GM23338 (cell line): ENCODE measurements at regions not wholly inside any gene's neighbourhood (a gene's known extent, or its start where the extent isn't known, plus 50 kb on each side); places are given as distances from the start of the nearest gene placed in this dataset.

ENCODE experiments used
- ATAC-seq: fragments of 200-7000 bp; cut with Tn5 transposase; 3 replicates; pipeline ENCODE4 v1.9.1; 2020
- DNase-seq: peaks from one replicate; pipeline ENCODE4 v3.0.0-alpha.2; 2015; ENCODE audit warnings: low spot score
- H2AFZ ChIP-seq: fragments of 200-600 bp; sonication (generic); 2 replicates; pipeline ENCODE4 v1.8.0; 2016; ENCODE audit warnings: antibody characterized with exemption, mild to moderate bottlenecking, moderate library complexity
- H3F3A ChIP-seq: fragments of 200-600 bp; sonication (generic); replicated peaks from 2 replicates; pipeline ENCODE4 v1.8.0; 2017; ENCODE audit warnings: antibody characterized with exemption, mixed run types, low read depth
- H3K27ac ChIP-seq: fragments of 200-600 bp; sonication (generic); 2 replicates; pipeline ENCODE4 v1.6.1; 2016; ENCODE audit warnings: low read depth
- H3K27me3 ChIP-seq: fragments of 200-600 bp; sonication (generic); 2 replicates; pipeline ENCODE4 v1.8.0; 2016; ENCODE audit warnings: mild to moderate bottlenecking, mixed run types, moderate library complexity; ENCODE audit not compliant: insufficient read depth
- H3K36me3 ChIP-seq: fragments of 200-600 bp; sonication (generic); 2 replicates; pipeline ENCODE4 v1.8.0; 2016; ENCODE audit warnings: mild to moderate bottlenecking; ENCODE audit not compliant: insufficient read depth
- H3K4me1 ChIP-seq: fragments of 200-600 bp; sonication (generic); 2 replicates; pipeline ENCODE4 v1.8.0; 2016; ENCODE audit warnings: mild to moderate bottlenecking, moderate library complexity; ENCODE audit not compliant: insufficient read depth
- H3K4me2 ChIP-seq: fragments of 200-600 bp; sonication (generic); 2 replicates; pipeline ENCODE4 v1.7.1; 2017; ENCODE audit warnings: mixed run types
- H3K4me3 ChIP-seq: fragments of 200-600 bp; sonication (generic); 2 replicates; pipeline ENCODE4 v1.6.1; 2016; ENCODE audit warnings: mixed run types
- H3K79me2 ChIP-seq: fragments of 200-600 bp; sonication (generic); replicated peaks from 2 replicates; pipeline ENCODE4 v1.8.0; 2017; ENCODE audit warnings: mild to moderate bottlenecking; ENCODE audit not compliant: insufficient read depth
- H3K9me2 ChIP-seq: fragments of 200-600 bp; sonication (generic); 2 replicates; pipeline ENCODE4 v1.8.0; 2017; ENCODE audit not compliant: insufficient read depth
- H4K20me1 ChIP-seq: fragments of 200-600 bp; sonication (generic); replicated peaks from 2 replicates; pipeline ENCODE4 v1.8.0; 2017; ENCODE audit warnings: mild to moderate bottlenecking; ENCODE audit not compliant: insufficient read depth
- H3K27ac Mint-ChIP-seq: 2 replicates; pipeline ENCODE4 v1.8.0; 2020; ENCODE audit warnings: inconsistent platforms, mild to moderate bottlenecking, moderate library complexity, mixed read lengths
- H3K27me3 Mint-ChIP-seq: 3 replicates; pipeline ENCODE4 v1.8.0; 2022; ENCODE audit warnings: low read depth, mild to moderate bottlenecking, moderate library complexity, mixed read lengths, inconsistent platforms; ENCODE audit not compliant: insufficient read depth, poor library complexity
- H3K36me3 Mint-ChIP-seq: 3 replicates; pipeline ENCODE4 v1.8.0; 2021; ENCODE audit warnings: low read depth, mild to moderate bottlenecking, inconsistent platforms, moderate library complexity, mixed read lengths
- H3K4me1 Mint-ChIP-seq: 3 replicates; pipeline ENCODE4 v1.8.0; 2020; ENCODE audit warnings: mild to moderate bottlenecking, inconsistent platforms, mixed read lengths
- H3K4me3 Mint-ChIP-seq: 3 replicates; pipeline ENCODE4 v1.8.0; 2021; ENCODE audit warnings: moderate library complexity, mild to moderate bottlenecking, inconsistent platforms, mixed read lengths
- H3K9me3 Mint-ChIP-seq: 3 replicates; pipeline ENCODE4 v1.8.0; 2020; ENCODE audit warnings: moderate library complexity, mild to moderate bottlenecking, inconsistent platforms, mixed read lengths
- CREB1 ChIP-seq: fragments of 250-450 bp; sonication (Bioruptor Pico); IDR thresholded peaks from 2 replicates; pipeline ENCODE4 v1.5.0; 2020; ENCODE audit warnings: low read depth, mild to moderate bottlenecking, moderate library complexity
- EZH2 ChIP-seq: fragments of 200-600 bp; sonication (generic); IDR thresholded peaks from one replicate; pipeline ENCODE4 v1.8.0; 2017; ENCODE audit warnings: antibody characterized with exemption, mild to moderate bottlenecking, low read depth; ENCODE audit not compliant: unreplicated experiment
- EZH2phosphoT487 ChIP-seq: fragments of 200-600 bp; sonication (generic); IDR thresholded peaks from one replicate; pipeline ENCODE4 v1.8.1; 2018; ENCODE audit warnings: antibody characterized with exemption; ENCODE audit not compliant: unreplicated experiment
- NANOG ChIP-seq: IDR thresholded peaks from 2 replicates; pipeline ENCODE4 v1.6.1; 2016; ENCODE audit warnings: antibody characterized with exemption, borderline replicate concordance
- POLR2AphosphoS5 ChIP-seq: IDR thresholded peaks from 2 replicates; pipeline ENCODE4 v1.6.1; 2016; ENCODE audit warnings: antibody characterized with exemption, low read depth
- STAT1 ChIP-seq: IDR thresholded peaks from one replicate; pipeline ENCODE4 v1.6.1; 2016; ENCODE audit warnings: antibody characterized with exemption; ENCODE audit not compliant: unreplicated experiment
- ZNF114 ChIP-seq: fragments of 250-450 bp; sonication (Bioruptor Pico); IDR thresholded peaks from 2 replicates; pipeline ENCODE4 v1.5.0; 2020; ENCODE audit warnings: mild to moderate bottlenecking, moderate library complexity
- ZNF331 ChIP-seq: fragments of 250-450 bp; sonication (Bioruptor Pico); IDR thresholded peaks from 2 replicates; pipeline ENCODE4 v1.5.0; 2020; ENCODE audit warnings: low read depth, mild to moderate bottlenecking, moderate library complexity
- TF ChIP-seq, protein P1 (sequence below), 2 experiments: fragments of 200-600 bp in 1 of 2; sonication (generic) in 1 of 2; conservative IDR thresholded peaks; 2 replicates each; pipeline versions ENCODE4 v1.5.1 to v1.6.1; 2016 to 2017; ENCODE audit warnings: antibody characterized with exemption in 2 of 2, low read depth in 2 of 2, mild to moderate bottlenecking in 2 of 2, moderate library complexity in 1 of 2
- TF ChIP-seq, protein P2 (sequence below): IDR thresholded peaks from one replicate; pipeline ENCODE4 v1.6.1; 2018; ENCODE audit warnings: antibody characterized with exemption; ENCODE audit not compliant: unreplicated experiment

DNA sequence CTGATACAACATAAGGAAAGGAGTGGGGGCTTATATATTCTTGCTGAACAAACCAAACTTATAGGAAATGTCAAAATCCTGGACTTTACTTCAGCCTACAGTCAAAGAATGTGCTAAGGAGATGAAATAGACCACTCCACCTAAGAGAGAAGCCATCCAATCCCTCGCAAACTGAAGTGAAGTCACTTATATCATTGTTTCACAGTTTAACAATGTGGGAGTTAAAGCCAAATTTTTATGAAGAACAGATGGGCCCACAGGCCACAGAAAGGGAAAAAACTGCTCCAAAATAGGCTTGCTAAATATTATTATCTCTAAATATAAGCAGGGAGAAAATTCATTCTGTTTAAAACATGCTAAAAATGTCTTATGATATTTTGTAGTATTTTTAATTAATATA lies 233.3 kb downstream of the GAS1 start:
- Histone ChIP-seq H3F3A (no peaks in the 10 kb centered on the region), H3K4me1 (no peaks in the 10 kb centered on the region), H4K20me1 (no peaks in the 10 kb centered on the region), H3K27me3 (no peaks in the 10 kb centered on the region), H3K4me2 (no peak overlapping the region), H2AFZ (no peak overlapping the region), H3K4me3 (no peak overlapping the region), H3K27ac (no peak overlapping the region), H3K36me3 (no peaks in the 10 kb centered on the region), H3K79me2 (no peaks in the 10 kb centered on the region), H3K9me2 (peaks cover 20% of the 10 kb centered on the region)
- H3K27ac Mint-ChIP-seq: no peak overlapping the region
- H3K27me3 Mint-ChIP-seq: peaks cover 1% of the 10 kb centered on the region
- ATAC-seq (no peak), DNase-seq (no peak)
- H3K9me3 Mint-ChIP-seq: no peaks in the 10 kb centered on the region
- TF ChIP-seq, protein P1, sequence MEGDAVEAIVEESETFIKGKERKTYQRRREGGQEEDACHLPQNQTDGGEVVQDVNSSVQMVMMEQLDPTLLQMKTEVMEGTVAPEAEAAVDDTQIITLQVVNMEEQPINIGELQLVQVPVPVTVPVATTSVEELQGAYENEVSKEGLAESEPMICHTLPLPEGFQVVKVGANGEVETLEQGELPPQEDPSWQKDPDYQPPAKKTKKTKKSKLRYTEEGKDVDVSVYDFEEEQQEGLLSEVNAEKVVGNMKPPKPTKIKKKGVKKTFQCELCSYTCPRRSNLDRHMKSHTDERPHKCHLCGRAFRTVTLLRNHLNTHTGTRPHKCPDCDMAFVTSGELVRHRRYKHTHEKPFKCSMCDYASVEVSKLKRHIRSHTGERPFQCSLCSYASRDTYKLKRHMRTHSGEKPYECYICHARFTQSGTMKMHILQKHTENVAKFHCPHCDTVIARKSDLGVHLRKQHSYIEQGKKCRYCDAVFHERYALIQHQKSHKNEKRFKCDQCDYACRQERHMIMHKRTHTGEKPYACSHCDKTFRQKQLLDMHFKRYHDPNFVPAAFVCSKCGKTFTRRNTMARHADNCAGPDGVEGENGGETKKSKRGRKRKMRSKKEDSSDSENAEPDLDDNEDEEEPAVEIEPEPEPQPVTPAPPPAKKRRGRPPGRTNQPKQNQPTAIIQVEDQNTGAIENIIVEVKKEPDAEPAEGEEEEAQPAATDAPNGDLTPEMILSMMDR (conservative IDR thresholded peaks at IDR 0.05; ENCODE audit: low read depth in 2 of 2): no peak
- TF ChIP-seq ZNF331 (CRISPR knock-in tag): no peak
- TF ChIP-seq EZH2phosphoT487: no peak
- no peak for TF ChIP-seq NANOG
- no peak for TF ChIP-seq CREB1 (CRISPR knock-in tag)
- no peak overlapping the region for H3K4me3 Mint-ChIP-seq
- H3K4me1 Mint-ChIP-seq: no peaks in the 10 kb centered on the region
- H3K36me3 Mint-ChIP-seq: no peaks in the 10 kb centered on the region

DNA sequence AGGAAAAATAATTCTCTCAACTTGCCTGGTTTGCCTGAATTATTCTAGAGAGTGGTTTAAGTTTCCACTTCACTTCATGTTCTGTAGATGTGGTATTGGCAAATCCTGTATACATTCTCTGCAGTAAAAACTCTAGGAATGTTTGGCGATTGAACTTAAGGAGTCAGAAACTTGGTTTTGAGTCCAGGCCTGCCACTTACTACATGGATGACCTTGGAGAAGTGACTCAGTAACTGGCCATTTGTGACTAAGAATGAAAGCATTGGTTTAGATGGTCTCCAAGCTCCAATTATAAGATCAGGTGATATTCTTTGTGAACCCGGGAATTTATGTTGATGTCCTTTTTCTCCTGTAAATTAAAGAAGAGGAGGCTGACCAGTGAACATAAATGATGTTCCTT lies 233.8 kb downstream of the GAS1 start:
- Histone ChIP-seq H3K79me2 (no peaks in the 10 kb centered on the region), H4K20me1 (no peaks in the 10 kb centered on the region), H2AFZ (no peak overlapping the region), H3K9me2 (peaks cover 18% of the 10 kb centered on the region), H3F3A (no peaks in the 10 kb centered on the region), H3K4me3 (no peak overlapping the region), H3K27me3 (no peaks in the 10 kb centered on the region), H3K27ac (no peak overlapping the region), H3K4me1 (no peaks in the 10 kb centered on the region), H3K4me2 (no peak overlapping the region), H3K36me3 (no peaks in the 10 kb centered on the region)
- ATAC-seq (no peak), DNase-seq (no peak)
- Mint-ChIP-seq H3K27ac (no peak overlapping the region), H3K27me3 (peaks cover 1% of the 10 kb centered on the region), H3K4me1 (no peaks in the 10 kb centered on the region), H3K36me3 (no peaks in the 10 kb centered on the region), H3K4me3 (no peak overlapping the region), H3K9me3 (no peaks in the 10 kb centered on the region)
- TF ChIP-seq, protein P2, sequence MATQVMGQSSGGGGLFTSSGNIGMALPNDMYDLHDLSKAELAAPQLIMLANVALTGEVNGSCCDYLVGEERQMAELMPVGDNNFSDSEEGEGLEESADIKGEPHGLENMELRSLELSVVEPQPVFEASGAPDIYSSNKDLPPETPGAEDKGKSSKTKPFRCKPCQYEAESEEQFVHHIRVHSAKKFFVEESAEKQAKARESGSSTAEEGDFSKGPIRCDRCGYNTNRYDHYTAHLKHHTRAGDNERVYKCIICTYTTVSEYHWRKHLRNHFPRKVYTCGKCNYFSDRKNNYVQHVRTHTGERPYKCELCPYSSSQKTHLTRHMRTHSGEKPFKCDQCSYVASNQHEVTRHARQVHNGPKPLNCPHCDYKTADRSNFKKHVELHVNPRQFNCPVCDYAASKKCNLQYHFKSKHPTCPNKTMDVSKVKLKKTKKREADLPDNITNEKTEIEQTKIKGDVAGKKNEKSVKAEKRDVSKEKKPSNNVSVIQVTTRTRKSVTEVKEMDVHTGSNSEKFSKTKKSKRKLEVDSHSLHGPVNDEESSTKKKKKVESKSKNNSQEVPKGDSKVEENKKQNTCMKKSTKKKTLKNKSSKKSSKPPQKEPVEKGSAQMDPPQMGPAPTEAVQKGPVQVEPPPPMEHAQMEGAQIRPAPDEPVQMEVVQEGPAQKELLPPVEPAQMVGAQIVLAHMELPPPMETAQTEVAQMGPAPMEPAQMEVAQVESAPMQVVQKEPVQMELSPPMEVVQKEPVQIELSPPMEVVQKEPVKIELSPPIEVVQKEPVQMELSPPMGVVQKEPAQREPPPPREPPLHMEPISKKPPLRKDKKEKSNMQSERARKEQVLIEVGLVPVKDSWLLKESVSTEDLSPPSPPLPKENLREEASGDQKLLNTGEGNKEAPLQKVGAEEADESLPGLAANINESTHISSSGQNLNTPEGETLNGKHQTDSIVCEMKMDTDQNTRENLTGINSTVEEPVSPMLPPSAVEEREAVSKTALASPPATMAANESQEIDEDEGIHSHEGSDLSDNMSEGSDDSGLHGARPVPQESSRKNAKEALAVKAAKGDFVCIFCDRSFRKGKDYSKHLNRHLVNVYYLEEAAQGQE: no peak
- TF ChIP-seq EZH2 (no peak), EZH2phosphoT487 (no peak), ZNF114 (CRISPR knock-in tag) (no peak), CREB1 (CRISPR knock-in tag) (no peak), STAT1 (no peak), POLR2AphosphoS5 (no peak)
- TF ChIP-seq, protein P1 (conservative IDR thresholded peaks at IDR 0.05; ENCODE audit: low read depth in 2 of 2): no peak
